NCI-H2196 (cell line): ENCODE measurements at regions not wholly inside any gene's neighbourhood (a gene's known extent, or its start where the extent isn't known, plus 50 kb on each side); places are given as distances from the start of the nearest gene placed in this dataset.
"Not testable (repeated sequence)": the region's sequence is repeated elsewhere in the genome, so short reads cannot be mapped to it uniquely, and the experiment has no call there.

Source experiments
- DNase-seq: peaks from one replicate; lab custom pipeline; 2025; ENCODE audit not compliant: unreplicated experiment; lab: John Stamatoyannopoulos, UW

GRCh38 chr12:33672836-33673577 lies 233.4 kb upstream of the SYT10 start:
- no peak for DNase-seq

- no peak for DNase-seq
Measured at GRCh38 chr12:33676866-33677265, 237.2 kb upstream of the SYT10 start.

- DNase-seq = no peak
Measured at GRCh38 chr12:33678221-33678964, 238.8 kb upstream of the SYT10 start.

- DNase-seq = no peak
Measured at GRCh38 chr12:33690562-33690961, 250.9 kb upstream of the SYT10 start.

- no peak for DNase-seq
Measured at GRCh38 chr12:33703221-33703620, 263.6 kb upstream of the SYT10 start.

- DNase-seq = no peak
Measured at GRCh38 chr12:33706927-33707326, 267.3 kb upstream of the SYT10 start.

- DNase-seq = no peak
Measured at GRCh38 chr12:33708935-33709334, 269.3 kb upstream of the SYT10 start.

- DNase-seq = no peak
Measured at GRCh38 chr12:33710548-33710947, 270.9 kb upstream of the SYT10 start.

GRCh38 chr12:33718631-33719030 lies 279.0 kb upstream of the SYT10 start:
- no peak for DNase-seq

- no peak for DNase-seq
Measured at GRCh38 chr12:33721561-33721960, 281.9 kb upstream of the SYT10 start.

- DNase-seq = no peak
Measured at GRCh38 chr12:33724867-33725266, 285.2 kb upstream of the SYT10 start.

- DNase-seq = no peak
Measured at GRCh38 chr12:33734871-33735270, 287.4 kb upstream of the ALG10 start.

- DNase-seq = no peak
Measured at GRCh38 chr12:33752854-33753253, 269.4 kb upstream of the ALG10 start.

GRCh38 chr12:33757701-33758100 lies 264.6 kb upstream of the ALG10 start:
- DNase-seq = no peak

- DNase-seq = no peak
Measured at GRCh38 chr12:33759279-33759678, 263.0 kb upstream of the ALG10 start.

- no peak for DNase-seq
Measured at GRCh38 chr12:33763331-33763730, 259.0 kb upstream of the ALG10 start.

GRCh38 chr12:33770652-33771051 lies 251.6 kb upstream of the ALG10 start:
- DNase-seq = no peak

GRCh38 chr12:33771889-33772288 lies 250.4 kb upstream of the ALG10 start:
- DNase-seq = no peak

GRCh38 chr12:33773091-33773490 lies 249.2 kb upstream of the ALG10 start:
- not testable (repeated sequence) for DNase-seq

- no peak for DNase-seq
Measured at GRCh38 chr12:33786532-33786931, 235.8 kb upstream of the ALG10 start.

GRCh38 chr12:33794954-33795353 lies 227.3 kb upstream of the ALG10 start:
- no peak for DNase-seq

GRCh38 chr12:33795536-33795935 lies 226.8 kb upstream of the ALG10 start:
- DNase-seq = no peak

- no peak for DNase-seq
Measured at GRCh38 chr12:33813536-33813935, 208.8 kb upstream of the ALG10 start.
